Caco-2 (cell line): ENCODE measurements at regions not wholly inside any gene's neighbourhood (a gene's known extent, or its start where the extent isn't known, plus 50 kb on each side); places are given as distances from the start of the nearest gene placed in this dataset.
"Not testable (repeated sequence)": the region's sequence is repeated elsewhere in the genome, so short reads cannot be mapped to it uniquely, and the experiment has no call there.

Experiments used
- BruUV-seq: library from RNA; stranded (reverse); fragments of 400-500 nt; replicated peaks from 2 replicates; lab custom pipeline; 2021; lab: Mats Ljungman, UMichigan
- CTCF ChIA-PET: fragments of 300-600 bp; sonication (Branson Sonifier 250); formaldehyde crosslinking; loops from one replicate; lab custom pipeline; 2022; ENCODE audit warnings: antibody characterized with exemption; lab: Charles Lee
- POLR2A ChIA-PET: fragments of 300-600 bp; sonication (Branson Sonifier 250); formaldehyde crosslinking; loops from one replicate; lab custom pipeline; 2022; ENCODE audit warnings: antibody characterized with exemption; lab: Charles Lee
- DNase-seq, 2 experiments: peaks; one replicate each; pipeline versions ENCODE4 v3.0.0 to v3.0.0-alpha.2; 2020 to 2022
- H3K27me3 ChIP-seq: replicated peaks from 2 replicates; pipeline ENCODE4 v1.6.0; 2011; ENCODE audit warnings: low read length; ENCODE audit not compliant: control insufficient read depth, insufficient read depth
- H3K36me3 ChIP-seq: 2 replicates; pipeline ENCODE4 v1.5.1; 2011; ENCODE audit warnings: low read length; ENCODE audit not compliant: control insufficient read depth, insufficient read depth
- H3K4me1 ChIP-seq: fragments of 250-450 bp; sonication (Bioruptor Pico); 2 replicates; pipeline ENCODE4 v1.5.1; 2020; ENCODE audit warnings: mild to moderate bottlenecking
- H3K4me3 ChIP-seq: 2 replicates; pipeline ENCODE4 v1.5.1; 2011; ENCODE audit warnings: low read depth, mild to moderate bottlenecking, control low read depth, low read length
- H3K9me3 ChIP-seq: fragments of 250-450 bp; sonication (Bioruptor Pico); 2 replicates; pipeline ENCODE4 v1.5.1; 2020; ENCODE audit warnings: mild to moderate bottlenecking, moderate library complexity
- H3K27ac Mint-ChIP-seq: one replicate; pipeline ENCODE4 v1.8.0; 2022; ENCODE audit warnings: mixed read lengths; ENCODE audit not compliant: unreplicated experiment
- H3K27me3 Mint-ChIP-seq: one replicate; pipeline ENCODE4 v1.8.0; 2022; ENCODE audit warnings: mixed read lengths; ENCODE audit not compliant: insufficient read depth, unreplicated experiment
- H3K36me3 Mint-ChIP-seq: one replicate; pipeline ENCODE4 v1.8.0; 2022; ENCODE audit warnings: mild to moderate bottlenecking, mixed read lengths; ENCODE audit not compliant: insufficient read depth, unreplicated experiment
- H3K4me1 Mint-ChIP-seq: one replicate; pipeline ENCODE4 v1.8.0; 2022; ENCODE audit warnings: low read depth, mixed read lengths; ENCODE audit not compliant: unreplicated experiment
- H3K4me3 Mint-ChIP-seq: one replicate; pipeline ENCODE4 v1.8.0; 2022; ENCODE audit warnings: mild to moderate bottlenecking, moderate library complexity, mixed read lengths; ENCODE audit not compliant: unreplicated experiment
- H3K9me3 Mint-ChIP-seq: one replicate; pipeline ENCODE4 v1.8.0; 2022; ENCODE audit warnings: mixed read lengths; ENCODE audit not compliant: unreplicated experiment
- intact Hi-C: fragments of 100-400 bp; cut with micrococcal nuclease; formaldehyde crosslinking; loops from one replicate; pipeline ENCODE4 v1.10.0; 2022; ENCODE audit not compliant: unreplicated experiment
- TF ChIP-seq, protein P1 (sequence below), 2 experiments: fragments of 200-600 bp in 1 of 2; IDR thresholded peaks; 1 replicate in 1 of 2; 2 replicates in 1 of 2; pipeline versions ENCODE4 v1.5.1 to v1.8.0; 2011 to 2022; ENCODE audit warnings: antibody characterized with exemption in 1 of 2, control low read depth in 1 of 2, inconsistent platforms in 1 of 2, low read depth in 1 of 2, low read length in 1 of 2, mild to moderate bottlenecking in 1 of 2, moderate library complexity in 1 of 2; ENCODE audit not compliant: insufficient read depth in 1 of 2, severe bottlenecking in 1 of 2, unreplicated experiment in 1 of 2

DNA sequence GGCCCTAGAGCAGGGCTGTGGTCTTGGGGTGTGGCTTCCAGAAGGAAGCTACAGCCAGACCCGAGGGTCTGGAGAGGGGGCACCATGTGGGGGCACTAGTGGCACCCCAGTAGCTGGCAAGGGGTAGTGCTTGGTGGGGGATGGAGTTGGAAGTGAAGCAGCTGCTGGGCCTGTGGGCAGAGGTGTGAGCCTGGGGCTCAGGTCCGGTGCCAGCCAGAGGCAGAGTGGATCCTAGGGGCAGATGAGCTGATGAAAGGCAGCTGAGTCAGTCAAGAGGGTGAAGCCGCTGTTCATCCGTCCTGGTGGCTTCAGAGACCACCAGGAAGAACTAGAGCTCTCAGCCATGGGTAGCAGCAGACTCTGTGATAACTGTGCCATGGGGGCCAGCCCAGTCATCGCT lies 172.6 kb downstream of the TBC1D2B start:
- no peak overlapping the region for H3K27ac Mint-ChIP-seq
- no peaks in the 10 kb centered on the region for H3K9me3 Mint-ChIP-seq
- H3K4me3 ChIP-seq: no peak overlapping the region
- H3K4me1 ChIP-seq: 0 out of 2 replicates have a peak, but pooled peaks cover 3% of the 10 kb centered on the region
- no TSS peak for BruUV-seq
- no peaks in the 10 kb centered on the region for H3K4me1 Mint-ChIP-seq
- peaks cover 10% of the 10 kb centered on the region for H3K27me3 Mint-ChIP-seq
- H3K36me3 ChIP-seq: no peaks in the 10 kb centered on the region
- no peak overlapping the region for H3K4me3 Mint-ChIP-seq
- H3K9me3 ChIP-seq: no peaks in the 10 kb centered on the region
- ChIA-PET CTCF (no interaction called here), POLR2A (no interaction called here)
- DNase-seq: no peak
- intact Hi-C loops: loop anchor here (5.0 kb wide), 1 partner anchor 337 kb away; no protein-coding TSS in a partner anchor
- TF ChIP-seq, protein P1, sequence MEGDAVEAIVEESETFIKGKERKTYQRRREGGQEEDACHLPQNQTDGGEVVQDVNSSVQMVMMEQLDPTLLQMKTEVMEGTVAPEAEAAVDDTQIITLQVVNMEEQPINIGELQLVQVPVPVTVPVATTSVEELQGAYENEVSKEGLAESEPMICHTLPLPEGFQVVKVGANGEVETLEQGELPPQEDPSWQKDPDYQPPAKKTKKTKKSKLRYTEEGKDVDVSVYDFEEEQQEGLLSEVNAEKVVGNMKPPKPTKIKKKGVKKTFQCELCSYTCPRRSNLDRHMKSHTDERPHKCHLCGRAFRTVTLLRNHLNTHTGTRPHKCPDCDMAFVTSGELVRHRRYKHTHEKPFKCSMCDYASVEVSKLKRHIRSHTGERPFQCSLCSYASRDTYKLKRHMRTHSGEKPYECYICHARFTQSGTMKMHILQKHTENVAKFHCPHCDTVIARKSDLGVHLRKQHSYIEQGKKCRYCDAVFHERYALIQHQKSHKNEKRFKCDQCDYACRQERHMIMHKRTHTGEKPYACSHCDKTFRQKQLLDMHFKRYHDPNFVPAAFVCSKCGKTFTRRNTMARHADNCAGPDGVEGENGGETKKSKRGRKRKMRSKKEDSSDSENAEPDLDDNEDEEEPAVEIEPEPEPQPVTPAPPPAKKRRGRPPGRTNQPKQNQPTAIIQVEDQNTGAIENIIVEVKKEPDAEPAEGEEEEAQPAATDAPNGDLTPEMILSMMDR (IDR thresholded peaks at IDR 0.05; ENCODE audit: insufficient read depth in 1 of 2, low read depth in 1 of 2, low read length in 1 of 2, severe bottlenecking in 1 of 2, unreplicated experiment in 1 of 2): no peak
- no peaks in the 10 kb centered on the region for H3K27me3 ChIP-seq
- H3K36me3 Mint-ChIP-seq: no peaks in the 10 kb centered on the region

DNA sequence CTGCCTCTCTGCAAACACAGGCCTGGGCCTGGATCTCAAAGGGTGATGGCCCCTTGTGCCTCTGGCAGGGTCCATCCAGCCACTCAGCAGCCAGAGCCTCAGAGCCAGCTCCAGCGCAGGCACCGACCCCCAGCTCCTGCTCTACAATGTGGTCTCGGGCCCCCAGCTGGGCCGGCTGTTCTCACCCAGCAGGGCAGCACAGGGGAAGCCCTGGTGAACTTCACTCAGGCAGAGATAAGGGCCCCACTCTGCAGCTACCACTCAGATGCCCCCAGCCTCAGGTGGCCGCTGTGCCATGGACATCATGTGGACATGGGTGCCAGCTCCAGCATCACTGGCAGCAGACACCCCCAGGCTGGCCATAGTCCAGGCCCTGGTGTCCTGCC lies 173.1 kb downstream of the TBC1D2B start:
- CTCF ChIA-PET: no interaction called here
- POLR2A ChIA-PET: no interaction called here
- Mint-ChIP-seq H3K4me1 (no peaks in the 10 kb centered on the region), H3K9me3 (no peaks in the 10 kb centered on the region), H3K4me3 (no peak overlapping the region), H3K36me3 (no peaks in the 10 kb centered on the region), H3K27me3 (peaks cover 10% of the 10 kb centered on the region), H3K27ac (no peak overlapping the region)
- no peaks in the 10 kb centered on the region for H3K36me3 ChIP-seq
- intact Hi-C loops: no loop called here
- no peaks in the 10 kb centered on the region for H3K9me3 ChIP-seq
- no peak for DNase-seq
- TF ChIP-seq, protein P1 (IDR thresholded peaks at IDR 0.05; ENCODE audit: insufficient read depth in 1 of 2, low read depth in 1 of 2, low read length in 1 of 2, severe bottlenecking in 1 of 2, unreplicated experiment in 1 of 2): no peak
- H3K4me3 ChIP-seq: no peak overlapping the region
- no peaks in the 10 kb centered on the region for H3K27me3 ChIP-seq
- 0 out of 2 replicates have a peak, but pooled peaks cover 3% of the 10 kb centered on the region for H3K4me1 ChIP-seq
- no TSS peak for BruUV-seq

DNA sequence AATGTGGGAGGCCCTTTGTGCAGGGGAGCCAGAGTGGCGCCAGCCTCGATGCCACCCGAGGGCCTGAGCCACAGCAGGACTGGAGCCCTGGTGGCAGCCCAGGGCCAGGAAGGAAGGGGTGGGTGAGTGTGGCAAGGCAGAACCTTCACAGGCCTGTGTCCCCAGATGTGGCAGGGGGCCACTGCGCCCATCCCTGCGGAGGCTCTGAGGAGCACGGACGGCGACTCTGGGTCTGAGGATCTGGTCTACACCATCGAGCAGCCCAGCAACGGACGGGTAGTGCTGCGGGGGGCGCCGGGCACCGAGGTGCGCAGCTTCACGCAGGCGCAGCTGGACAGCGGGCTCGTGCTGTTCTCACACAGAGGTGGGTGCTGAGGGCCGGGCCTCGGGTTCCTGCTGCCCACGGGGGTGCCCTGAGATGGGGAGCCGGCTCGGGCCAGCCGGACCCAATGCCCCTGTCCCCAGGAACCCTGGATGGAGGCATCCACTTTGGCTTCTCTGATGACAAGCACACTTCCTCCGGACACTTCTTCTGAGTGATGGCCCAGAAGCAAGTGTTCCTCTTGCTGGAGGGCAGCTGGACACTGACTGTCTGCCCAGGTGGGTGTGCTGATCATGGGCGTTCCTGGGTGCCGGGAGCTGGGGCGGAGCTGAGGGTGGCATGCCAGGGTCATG lies 173.6 kb downstream of the TBC1D2B start:
- CTCF ChIA-PET, H3K4me1 ChIP-seq, H3K4me1 Mint-ChIP-seq, BruUV-seq, intact Hi-C loops, POLR2A ChIA-PET, H3K9me3 Mint-ChIP-seq, H3K36me3 Mint-ChIP-seq, H3K27me3 ChIP-seq, H3K9me3 ChIP-seq, H3K4me3 Mint-ChIP-seq, H3K36me3 ChIP-seq, H3K4me3 ChIP-seq, H3K27ac Mint-ChIP-seq, DNase-seq: not testable (repeated sequence)
- H3K27me3 Mint-ChIP-seq: peaks cover 10% of the 10 kb centered on the region
